GM23338 (cell line): ENCODE measurements at regions not wholly inside any gene's neighbourhood (a gene's known extent, or its start where the extent isn't known, plus 50 kb on each side); places are given as distances from the start of the nearest gene placed in this dataset.

Experiments used
- ATAC-seq: fragments of 200-7000 bp; cut with Tn5 transposase; 3 replicates; pipeline ENCODE4 v1.9.1; 2020
- DNase-seq: peaks from one replicate; pipeline ENCODE4 v3.0.0-alpha.2; 2015; ENCODE audit warnings: low spot score
- H2AFZ ChIP-seq: fragments of 200-600 bp; sonication (generic); 2 replicates; pipeline ENCODE4 v1.8.0; 2016; ENCODE audit warnings: antibody characterized with exemption, mild to moderate bottlenecking, moderate library complexity
- H3F3A ChIP-seq: fragments of 200-600 bp; sonication (generic); replicated peaks from 2 replicates; pipeline ENCODE4 v1.8.0; 2017; ENCODE audit warnings: antibody characterized with exemption, mixed run types, low read depth
- H3K27ac ChIP-seq: fragments of 200-600 bp; sonication (generic); 2 replicates; pipeline ENCODE4 v1.6.1; 2016; ENCODE audit warnings: low read depth
- H3K27me3 ChIP-seq: fragments of 200-600 bp; sonication (generic); 2 replicates; pipeline ENCODE4 v1.8.0; 2016; ENCODE audit warnings: mild to moderate bottlenecking, mixed run types, moderate library complexity; ENCODE audit not compliant: insufficient read depth
- H3K36me3 ChIP-seq: fragments of 200-600 bp; sonication (generic); 2 replicates; pipeline ENCODE4 v1.8.0; 2016; ENCODE audit warnings: mild to moderate bottlenecking; ENCODE audit not compliant: insufficient read depth
- H3K4me1 ChIP-seq: fragments of 200-600 bp; sonication (generic); 2 replicates; pipeline ENCODE4 v1.8.0; 2016; ENCODE audit warnings: mild to moderate bottlenecking, moderate library complexity; ENCODE audit not compliant: insufficient read depth
- H3K4me2 ChIP-seq: fragments of 200-600 bp; sonication (generic); 2 replicates; pipeline ENCODE4 v1.7.1; 2017; ENCODE audit warnings: mixed run types
- H3K4me3 ChIP-seq: fragments of 200-600 bp; sonication (generic); 2 replicates; pipeline ENCODE4 v1.6.1; 2016; ENCODE audit warnings: mixed run types
- H3K79me2 ChIP-seq: fragments of 200-600 bp; sonication (generic); replicated peaks from 2 replicates; pipeline ENCODE4 v1.8.0; 2017; ENCODE audit warnings: mild to moderate bottlenecking; ENCODE audit not compliant: insufficient read depth
- H3K9me2 ChIP-seq: fragments of 200-600 bp; sonication (generic); 2 replicates; pipeline ENCODE4 v1.8.0; 2017; ENCODE audit not compliant: insufficient read depth
- H4K20me1 ChIP-seq: fragments of 200-600 bp; sonication (generic); replicated peaks from 2 replicates; pipeline ENCODE4 v1.8.0; 2017; ENCODE audit warnings: mild to moderate bottlenecking; ENCODE audit not compliant: insufficient read depth
- H3K27ac Mint-ChIP-seq: 2 replicates; pipeline ENCODE4 v1.8.0; 2020; ENCODE audit warnings: inconsistent platforms, mild to moderate bottlenecking, moderate library complexity, mixed read lengths
- H3K27me3 Mint-ChIP-seq: 3 replicates; pipeline ENCODE4 v1.8.0; 2022; ENCODE audit warnings: low read depth, mild to moderate bottlenecking, moderate library complexity, mixed read lengths, inconsistent platforms; ENCODE audit not compliant: insufficient read depth, poor library complexity
- H3K36me3 Mint-ChIP-seq: 3 replicates; pipeline ENCODE4 v1.8.0; 2021; ENCODE audit warnings: low read depth, mild to moderate bottlenecking, inconsistent platforms, moderate library complexity, mixed read lengths
- H3K4me1 Mint-ChIP-seq: 3 replicates; pipeline ENCODE4 v1.8.0; 2020; ENCODE audit warnings: mild to moderate bottlenecking, inconsistent platforms, mixed read lengths
- H3K4me3 Mint-ChIP-seq: 3 replicates; pipeline ENCODE4 v1.8.0; 2021; ENCODE audit warnings: moderate library complexity, mild to moderate bottlenecking, inconsistent platforms, mixed read lengths
- H3K9me3 Mint-ChIP-seq: 3 replicates; pipeline ENCODE4 v1.8.0; 2020; ENCODE audit warnings: moderate library complexity, mild to moderate bottlenecking, inconsistent platforms, mixed read lengths
- CREB1 ChIP-seq: fragments of 250-450 bp; sonication (Bioruptor Pico); IDR thresholded peaks from 2 replicates; pipeline ENCODE4 v1.5.0; 2020; ENCODE audit warnings: low read depth, mild to moderate bottlenecking, moderate library complexity
- EZH2 ChIP-seq: fragments of 200-600 bp; sonication (generic); IDR thresholded peaks from one replicate; pipeline ENCODE4 v1.8.0; 2017; ENCODE audit warnings: antibody characterized with exemption, mild to moderate bottlenecking, low read depth; ENCODE audit not compliant: unreplicated experiment
- EZH2phosphoT487 ChIP-seq: fragments of 200-600 bp; sonication (generic); IDR thresholded peaks from one replicate; pipeline ENCODE4 v1.8.1; 2018; ENCODE audit warnings: antibody characterized with exemption; ENCODE audit not compliant: unreplicated experiment
- JUNB ChIP-seq: IDR thresholded peaks from one replicate; pipeline ENCODE4 v1.6.1; 2016; ENCODE audit warnings: antibody characterized with exemption; ENCODE audit not compliant: unreplicated experiment
- NANOG ChIP-seq: IDR thresholded peaks from 2 replicates; pipeline ENCODE4 v1.6.1; 2016; ENCODE audit warnings: antibody characterized with exemption, borderline replicate concordance
- POLR2AphosphoS5 ChIP-seq: IDR thresholded peaks from 2 replicates; pipeline ENCODE4 v1.6.1; 2016; ENCODE audit warnings: antibody characterized with exemption, low read depth
- STAT1 ChIP-seq: IDR thresholded peaks from one replicate; pipeline ENCODE4 v1.6.1; 2016; ENCODE audit warnings: antibody characterized with exemption; ENCODE audit not compliant: unreplicated experiment
- ZNF114 ChIP-seq: fragments of 250-450 bp; sonication (Bioruptor Pico); IDR thresholded peaks from 2 replicates; pipeline ENCODE4 v1.5.0; 2020; ENCODE audit warnings: mild to moderate bottlenecking, moderate library complexity
- ZNF331 ChIP-seq: fragments of 250-450 bp; sonication (Bioruptor Pico); IDR thresholded peaks from 2 replicates; pipeline ENCODE4 v1.5.0; 2020; ENCODE audit warnings: low read depth, mild to moderate bottlenecking, moderate library complexity
- TF ChIP-seq, protein P1 (sequence below): IDR thresholded peaks from one replicate; pipeline ENCODE4 v1.6.1; 2018; ENCODE audit warnings: antibody characterized with exemption; ENCODE audit not compliant: unreplicated experiment
- TF ChIP-seq, protein P2 (sequence below), 2 experiments: fragments of 200-600 bp in 1 of 2; sonication (generic) in 1 of 2; conservative IDR thresholded peaks; 2 replicates each; pipeline versions ENCODE4 v1.5.1 to v1.6.1; 2016 to 2017; ENCODE audit warnings: antibody characterized with exemption in 2 of 2, low read depth in 2 of 2, mild to moderate bottlenecking in 2 of 2, moderate library complexity in 1 of 2
- TF ChIP-seq, protein P3 (sequence below): IDR thresholded peaks from 2 replicates; pipeline ENCODE4 v1.6.1; 2016; ENCODE audit warnings: antibody characterized with exemption
- TF ChIP-seq, protein P4 (sequence below): fragments of 250-450 bp; sonication (Bioruptor Pico); IDR thresholded peaks from 2 replicates; pipeline ENCODE4 v1.5.0; 2020; ENCODE audit warnings: mild to moderate bottlenecking, moderate library complexity

DNA sequence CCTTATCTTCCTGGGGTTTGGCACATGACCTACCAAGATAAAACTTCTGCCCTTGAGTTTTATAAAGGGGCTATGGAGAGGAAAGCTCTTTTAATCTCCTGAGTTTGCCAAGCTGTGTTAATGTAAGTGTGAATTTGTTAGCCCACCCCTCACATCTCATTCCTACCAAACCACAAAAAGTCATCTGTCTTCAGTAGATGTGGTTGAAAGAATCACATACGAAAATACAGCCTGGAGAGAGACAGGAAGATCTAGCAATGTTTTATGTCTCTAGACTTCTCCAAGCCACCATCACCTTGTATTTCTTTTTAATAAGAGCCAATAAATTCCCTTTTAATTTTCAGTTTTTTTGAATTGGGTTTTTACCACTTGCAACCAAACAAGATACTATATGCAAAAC is 68.9 kb upstream of the ZNF280D start:
- Histone ChIP-seq H3K4me3 (no peak overlapping the region), H3K27ac (no peak overlapping the region), H3K27me3 (no peaks in the 10 kb centered on the region), H3K9me2 (no peaks in the 10 kb centered on the region), H3K4me2 (no peak overlapping the region), H2AFZ (no peak overlapping the region), H3K36me3 (no peaks in the 10 kb centered on the region), H3K79me2 (no peaks in the 10 kb centered on the region), H4K20me1 (no peaks in the 10 kb centered on the region), H3F3A (no peaks in the 10 kb centered on the region), H3K4me1 (no peaks in the 10 kb centered on the region)
- H3K9me3 Mint-ChIP-seq: peaks cover 3% of the 10 kb centered on the region; the same call in 1 of the 3 replicates
- no peak overlapping the region for H3K4me3 Mint-ChIP-seq
- H3K27me3 Mint-ChIP-seq: peaks cover 2% of the 10 kb centered on the region
- DNase-seq: no peak
- H3K36me3 Mint-ChIP-seq: no peaks in the 10 kb centered on the region
- ATAC-seq: no peak
- TF ChIP-seq, protein P1, sequence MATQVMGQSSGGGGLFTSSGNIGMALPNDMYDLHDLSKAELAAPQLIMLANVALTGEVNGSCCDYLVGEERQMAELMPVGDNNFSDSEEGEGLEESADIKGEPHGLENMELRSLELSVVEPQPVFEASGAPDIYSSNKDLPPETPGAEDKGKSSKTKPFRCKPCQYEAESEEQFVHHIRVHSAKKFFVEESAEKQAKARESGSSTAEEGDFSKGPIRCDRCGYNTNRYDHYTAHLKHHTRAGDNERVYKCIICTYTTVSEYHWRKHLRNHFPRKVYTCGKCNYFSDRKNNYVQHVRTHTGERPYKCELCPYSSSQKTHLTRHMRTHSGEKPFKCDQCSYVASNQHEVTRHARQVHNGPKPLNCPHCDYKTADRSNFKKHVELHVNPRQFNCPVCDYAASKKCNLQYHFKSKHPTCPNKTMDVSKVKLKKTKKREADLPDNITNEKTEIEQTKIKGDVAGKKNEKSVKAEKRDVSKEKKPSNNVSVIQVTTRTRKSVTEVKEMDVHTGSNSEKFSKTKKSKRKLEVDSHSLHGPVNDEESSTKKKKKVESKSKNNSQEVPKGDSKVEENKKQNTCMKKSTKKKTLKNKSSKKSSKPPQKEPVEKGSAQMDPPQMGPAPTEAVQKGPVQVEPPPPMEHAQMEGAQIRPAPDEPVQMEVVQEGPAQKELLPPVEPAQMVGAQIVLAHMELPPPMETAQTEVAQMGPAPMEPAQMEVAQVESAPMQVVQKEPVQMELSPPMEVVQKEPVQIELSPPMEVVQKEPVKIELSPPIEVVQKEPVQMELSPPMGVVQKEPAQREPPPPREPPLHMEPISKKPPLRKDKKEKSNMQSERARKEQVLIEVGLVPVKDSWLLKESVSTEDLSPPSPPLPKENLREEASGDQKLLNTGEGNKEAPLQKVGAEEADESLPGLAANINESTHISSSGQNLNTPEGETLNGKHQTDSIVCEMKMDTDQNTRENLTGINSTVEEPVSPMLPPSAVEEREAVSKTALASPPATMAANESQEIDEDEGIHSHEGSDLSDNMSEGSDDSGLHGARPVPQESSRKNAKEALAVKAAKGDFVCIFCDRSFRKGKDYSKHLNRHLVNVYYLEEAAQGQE: no peak
- TF ChIP-seq NANOG (no peak), POLR2AphosphoS5 (no peak), STAT1 (no peak), ZNF331 (no peak), CREB1 (CRISPR knock-in tag) (no peak), ZNF114 (no peak), EZH2 (no peak), EZH2phosphoT487 (no peak), JUNB (no peak)
- TF ChIP-seq, protein P2, sequence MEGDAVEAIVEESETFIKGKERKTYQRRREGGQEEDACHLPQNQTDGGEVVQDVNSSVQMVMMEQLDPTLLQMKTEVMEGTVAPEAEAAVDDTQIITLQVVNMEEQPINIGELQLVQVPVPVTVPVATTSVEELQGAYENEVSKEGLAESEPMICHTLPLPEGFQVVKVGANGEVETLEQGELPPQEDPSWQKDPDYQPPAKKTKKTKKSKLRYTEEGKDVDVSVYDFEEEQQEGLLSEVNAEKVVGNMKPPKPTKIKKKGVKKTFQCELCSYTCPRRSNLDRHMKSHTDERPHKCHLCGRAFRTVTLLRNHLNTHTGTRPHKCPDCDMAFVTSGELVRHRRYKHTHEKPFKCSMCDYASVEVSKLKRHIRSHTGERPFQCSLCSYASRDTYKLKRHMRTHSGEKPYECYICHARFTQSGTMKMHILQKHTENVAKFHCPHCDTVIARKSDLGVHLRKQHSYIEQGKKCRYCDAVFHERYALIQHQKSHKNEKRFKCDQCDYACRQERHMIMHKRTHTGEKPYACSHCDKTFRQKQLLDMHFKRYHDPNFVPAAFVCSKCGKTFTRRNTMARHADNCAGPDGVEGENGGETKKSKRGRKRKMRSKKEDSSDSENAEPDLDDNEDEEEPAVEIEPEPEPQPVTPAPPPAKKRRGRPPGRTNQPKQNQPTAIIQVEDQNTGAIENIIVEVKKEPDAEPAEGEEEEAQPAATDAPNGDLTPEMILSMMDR (conservative IDR thresholded peaks at IDR 0.05; ENCODE audit: low read depth in 2 of 2): no peak
- TF ChIP-seq, protein P3, sequence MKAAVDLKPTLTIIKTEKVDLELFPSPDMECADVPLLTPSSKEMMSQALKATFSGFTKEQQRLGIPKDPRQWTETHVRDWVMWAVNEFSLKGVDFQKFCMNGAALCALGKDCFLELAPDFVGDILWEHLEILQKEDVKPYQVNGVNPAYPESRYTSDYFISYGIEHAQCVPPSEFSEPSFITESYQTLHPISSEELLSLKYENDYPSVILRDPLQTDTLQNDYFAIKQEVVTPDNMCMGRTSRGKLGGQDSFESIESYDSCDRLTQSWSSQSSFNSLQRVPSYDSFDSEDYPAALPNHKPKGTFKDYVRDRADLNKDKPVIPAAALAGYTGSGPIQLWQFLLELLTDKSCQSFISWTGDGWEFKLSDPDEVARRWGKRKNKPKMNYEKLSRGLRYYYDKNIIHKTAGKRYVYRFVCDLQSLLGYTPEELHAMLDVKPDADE: no peak
- TF ChIP-seq, protein P4, sequence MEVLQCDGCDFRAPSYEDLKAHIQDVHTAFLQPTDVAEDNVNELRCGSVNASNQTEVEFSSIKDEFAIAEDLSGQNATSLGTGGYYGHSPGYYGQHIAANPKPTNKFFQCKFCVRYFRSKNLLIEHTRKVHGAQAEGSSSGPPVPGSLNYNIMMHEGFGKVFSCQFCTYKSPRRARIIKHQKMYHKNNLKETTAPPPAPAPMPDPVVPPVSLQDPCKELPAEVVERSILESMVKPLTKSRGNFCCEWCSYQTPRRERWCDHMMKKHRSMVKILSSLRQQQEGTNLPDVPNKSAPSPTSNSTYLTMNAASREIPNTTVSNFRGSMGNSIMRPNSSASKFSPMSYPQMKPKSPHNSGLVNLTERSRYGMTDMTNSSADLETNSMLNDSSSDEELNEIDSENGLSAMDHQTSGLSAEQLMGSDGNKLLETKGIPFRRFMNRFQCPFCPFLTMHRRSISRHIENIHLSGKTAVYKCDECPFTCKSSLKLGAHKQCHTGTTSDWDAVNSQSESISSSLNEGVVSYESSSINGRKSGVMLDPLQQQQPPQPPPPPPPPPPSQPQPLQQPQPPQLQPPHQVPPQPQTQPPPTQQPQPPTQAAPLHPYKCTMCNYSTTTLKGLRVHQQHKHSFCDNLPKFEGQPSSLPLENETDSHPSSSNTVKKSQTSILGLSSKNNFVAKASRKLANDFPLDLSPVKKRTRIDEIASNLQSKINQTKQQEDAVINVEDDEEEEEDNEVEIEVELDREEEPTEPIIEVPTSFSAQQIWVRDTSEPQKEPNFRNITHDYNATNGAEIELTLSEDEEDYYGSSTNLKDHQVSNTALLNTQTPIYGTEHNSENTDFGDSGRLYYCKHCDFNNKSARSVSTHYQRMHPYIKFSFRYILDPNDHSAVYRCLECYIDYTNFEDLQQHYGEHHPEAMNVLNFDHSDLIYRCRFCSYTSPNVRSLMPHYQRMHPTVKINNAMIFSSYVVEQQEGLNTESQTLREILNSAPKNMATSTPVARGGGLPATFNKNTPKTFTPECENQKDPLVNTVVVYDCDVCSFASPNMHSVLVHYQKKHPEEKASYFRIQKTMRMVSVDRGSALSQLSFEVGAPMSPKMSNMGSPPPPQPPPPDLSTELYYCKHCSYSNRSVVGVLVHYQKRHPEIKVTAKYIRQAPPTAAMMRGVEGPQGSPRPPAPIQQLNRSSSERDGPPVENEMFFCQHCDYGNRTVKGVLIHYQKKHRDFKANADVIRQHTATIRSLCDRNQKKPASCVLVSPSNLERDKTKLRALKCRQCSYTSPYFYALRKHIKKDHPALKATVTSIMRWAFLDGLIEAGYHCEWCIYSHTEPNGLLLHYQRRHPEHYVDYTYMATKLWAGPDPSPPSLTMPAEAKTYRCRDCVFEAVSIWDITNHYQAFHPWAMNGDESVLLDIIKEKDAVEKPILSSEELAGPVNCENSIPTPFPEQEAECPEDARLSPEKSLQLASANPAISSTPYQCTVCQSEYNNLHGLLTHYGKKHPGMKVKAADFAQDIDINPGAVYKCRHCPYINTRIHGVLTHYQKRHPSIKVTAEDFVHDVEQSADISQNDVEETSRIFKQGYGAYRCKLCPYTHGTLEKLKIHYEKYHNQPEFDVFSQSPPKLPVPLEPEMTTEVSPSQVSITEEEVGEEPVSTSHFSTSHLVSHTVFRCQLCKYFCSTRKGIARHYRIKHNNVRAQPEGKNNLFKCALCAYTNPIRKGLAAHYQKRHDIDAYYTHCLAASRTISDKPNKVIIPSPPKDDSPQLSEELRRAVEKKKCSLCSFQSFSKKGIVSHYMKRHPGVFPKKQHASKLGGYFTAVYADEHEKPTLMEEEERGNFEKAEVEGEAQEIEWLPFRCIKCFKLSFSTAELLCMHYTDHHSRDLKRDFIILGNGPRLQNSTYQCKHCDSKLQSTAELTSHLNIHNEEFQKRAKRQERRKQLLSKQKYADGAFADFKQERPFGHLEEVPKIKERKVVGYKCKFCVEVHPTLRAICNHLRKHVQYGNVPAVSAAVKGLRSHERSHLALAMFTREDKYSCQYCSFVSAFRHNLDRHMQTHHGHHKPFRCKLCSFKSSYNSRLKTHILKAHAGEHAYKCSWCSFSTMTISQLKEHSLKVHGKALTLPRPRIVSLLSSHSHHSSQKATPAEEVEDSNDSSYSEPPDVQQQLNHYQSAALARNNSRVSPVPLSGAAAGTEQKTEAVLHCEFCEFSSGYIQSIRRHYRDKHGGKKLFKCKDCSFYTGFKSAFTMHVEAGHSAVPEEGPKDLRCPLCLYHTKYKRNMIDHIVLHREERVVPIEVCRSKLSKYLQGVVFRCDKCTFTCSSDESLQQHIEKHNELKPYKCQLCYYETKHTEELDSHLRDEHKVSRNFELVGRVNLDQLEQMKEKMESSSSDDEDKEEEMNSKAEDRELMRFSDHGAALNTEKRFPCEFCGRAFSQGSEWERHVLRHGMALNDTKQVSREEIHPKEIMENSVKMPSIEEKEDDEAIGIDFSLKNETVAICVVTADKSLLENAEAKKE (CRISPR knock-in tag): no peak
- H3K4me1 Mint-ChIP-seq: no peaks in the 10 kb centered on the region
- H3K27ac Mint-ChIP-seq: no peak overlapping the region
